ENCODE measurements at regions not wholly inside any gene's neighbourhood (a gene's known extent, or its start where the extent isn't known, plus 50 kb on each side); places are given as distances from the start of the nearest gene placed in this dataset.

GRCh38 chrY:13092986-13093385 lies 188.3 kb downstream of the DDX3Y start:
- no peak overlapping the region for H3K27ac ChIP-seq (ENCODE audit: low read length in 2 of 2)
- no CpG with 5 or more reads among the region's 2 CpGs for WGBS (ENCODE audit: insufficient coverage)
- intact Hi-C loops (cut with micrococcal nuclease): no loop called here
- H3K4me1 ChIP-seq (ENCODE audit: control insufficient read depth in 2 of 2, insufficient read depth in 2 of 2, low read length in 2 of 2): no peaks in the 10 kb centered on the region
- no peak overlapping the region for H3K4me2 ChIP-seq (replicated peaks; ENCODE audit: low read depth, low read length, poor library complexity, severe bottlenecking)
- TF ChIP-seq CTCF (IDR thresholded peaks at IDR 0.05): no peak
- no peak for TF ChIP-seq EZH2 (IDR thresholded peaks at IDR 0.05; ENCODE audit: borderline replicate concordance, insufficient read depth, low read depth, low read length, poor library complexity, severe bottlenecking)
- H3K27me3 ChIP-seq (replicated peaks in 1 of 4; ENCODE audit: control extremely low read depth in 1 of 4, control insufficient read depth in 3 of 4, insufficient read depth in 4 of 4, low read length in 3 of 4): no peaks in the 10 kb centered on the region
- H3K27me3 Mint-ChIP-seq: peaks cover 11% of the 10 kb centered on the region
- H3K27ac Mint-ChIP-seq: no peak overlapping the region
- no peaks in the 10 kb centered on the region for H3K4me1 Mint-ChIP-seq
- no peak overlapping the region for H3K4me3 Mint-ChIP-seq
- ChIA-PET POLR2A (no interaction called here), CTCF (no interaction called here)
- H2AFZ ChIP-seq (ENCODE audit: insufficient read depth, low read depth, low read length, poor library complexity, severe bottlenecking): no peak overlapping the region
- no peaks in the 10 kb centered on the region for H3K36me3 ChIP-seq (replicated peaks in 1 of 2; ENCODE audit: control extremely low read depth in 1 of 2, control insufficient read depth in 1 of 2, extremely low read depth in 1 of 2, insufficient read depth in 2 of 2, low read length in 1 of 2)
- no peak for DNase-seq
- H3K9me3 ChIP-seq (ENCODE audit: control extremely low read depth in 1 of 3, control insufficient read depth in 2 of 3, insufficient read depth in 1 of 3, low read length in 2 of 3): no peaks in the 10 kb centered on the region
- no peak overlapping the region for H3K9ac ChIP-seq (ENCODE audit: low read length)
- no peak for ATAC-seq (ENCODE audit: low read depth)
- no peak overlapping the region for H3K4me3 ChIP-seq (ENCODE audit: control extremely low read depth in 1 of 5, extremely low read depth in 1 of 5, insufficient read depth in 1 of 5, low read depth in 2 of 5, low read length in 4 of 5)
- no peaks in the 10 kb centered on the region for H4K20me1 ChIP-seq (ENCODE audit: control insufficient read depth, insufficient read depth, low read length, poor library complexity, severe bottlenecking)
- H3K79me2 ChIP-seq (ENCODE audit: control insufficient read depth, insufficient read depth, low read length): no peaks in the 10 kb centered on the region
- no peaks in the 10 kb centered on the region for H3K9me3 Mint-ChIP-seq (ENCODE audit: insufficient read depth)

GRCh38 chrY:13093461-13093860 lies 188.8 kb downstream of the DDX3Y start:
- intact Hi-C loops (cut with micrococcal nuclease): no loop called here
- H3K9ac ChIP-seq (ENCODE audit: low read length): no peak overlapping the region
- H3K9me3 ChIP-seq (ENCODE audit: control extremely low read depth in 1 of 3, control insufficient read depth in 2 of 3, insufficient read depth in 1 of 3, low read length in 2 of 3): no peaks in the 10 kb centered on the region
- CTCF ChIA-PET: no interaction called here
- no peak for TF ChIP-seq CTCF (IDR thresholded peaks at IDR 0.05)
- no peak for TF ChIP-seq EZH2 (IDR thresholded peaks at IDR 0.05; ENCODE audit: borderline replicate concordance, insufficient read depth, low read depth, low read length, poor library complexity, severe bottlenecking)
- no peaks in the 10 kb centered on the region for H3K79me2 ChIP-seq (ENCODE audit: control insufficient read depth, insufficient read depth, low read length)
- DNase-seq (no peak), ATAC-seq (ENCODE audit: low read depth) (no peak)
- no peak overlapping the region for H3K27ac ChIP-seq (ENCODE audit: low read length in 2 of 2)
- H3K27me3 ChIP-seq (replicated peaks in 1 of 4; ENCODE audit: control extremely low read depth in 1 of 4, control insufficient read depth in 3 of 4, insufficient read depth in 4 of 4, low read length in 3 of 4): no peaks in the 10 kb centered on the region
- H3K4me2 ChIP-seq (replicated peaks; ENCODE audit: low read depth, low read length, poor library complexity, severe bottlenecking): no peak overlapping the region
- no peaks in the 10 kb centered on the region for H3K4me1 ChIP-seq (ENCODE audit: control insufficient read depth in 2 of 2, insufficient read depth in 2 of 2, low read length in 2 of 2)
- peaks cover 11% of the 10 kb centered on the region for H3K27me3 Mint-ChIP-seq
- no peaks in the 10 kb centered on the region for H3K9me3 Mint-ChIP-seq (ENCODE audit: insufficient read depth)
- POLR2A ChIA-PET: no interaction called here
- no peaks in the 10 kb centered on the region for H4K20me1 ChIP-seq (ENCODE audit: control insufficient read depth, insufficient read depth, low read length, poor library complexity, severe bottlenecking)
- H2AFZ ChIP-seq (ENCODE audit: insufficient read depth, low read depth, low read length, poor library complexity, severe bottlenecking): no peak overlapping the region
- no peak overlapping the region for H3K4me3 Mint-ChIP-seq
- WGBS (ENCODE audit: insufficient coverage): no CpG with 5 or more reads among the region's 3 CpGs
- no peaks in the 10 kb centered on the region for H3K36me3 ChIP-seq (replicated peaks in 1 of 2; ENCODE audit: control extremely low read depth in 1 of 2, control insufficient read depth in 1 of 2, extremely low read depth in 1 of 2, insufficient read depth in 2 of 2, low read length in 1 of 2)
- no peak overlapping the region for H3K27ac Mint-ChIP-seq
- H3K4me3 ChIP-seq (ENCODE audit: control extremely low read depth in 1 of 5, extremely low read depth in 1 of 5, insufficient read depth in 1 of 5, low read depth in 2 of 5, low read length in 4 of 5): no peak overlapping the region
- no peaks in the 10 kb centered on the region for H3K4me1 Mint-ChIP-seq
